Thoracic aorta (tissue), 2 donors: ENCODE measurements at regions not wholly inside any gene's neighbourhood (a gene's known extent, or its start where the extent isn't known, plus 50 kb on each side); places are given as distances from the start of the nearest gene placed in this dataset.

Source experiments
- ATAC-seq: fragments of 150-250 bp; one replicate; pipeline ENCODE4 v1.8.0; 2017; ENCODE audit warnings: low read depth; ENCODE audit not compliant: insufficient number of reproducible peaks, low FRiP score
- DNase-seq: peaks from one replicate; pipeline ENCODE4 v3.0.0-alpha.2; 2020; ENCODE audit warnings: low spot score
- H3K27ac ChIP-seq, 2 donors: fragments of 200-600 bp; sonication (generic); 1 replicate in 1 of 2; 2 replicates in 1 of 2; pipeline ENCODE4 v1.5.1; 2016; ENCODE audit warnings: mild to moderate bottlenecking in 2 of 2, moderate library complexity in 2 of 2
- H3K27me3 ChIP-seq: fragments of 200-600 bp; sonication (generic); replicated peaks from 2 replicates; pipeline ENCODE4 v1.6.0; 2016; ENCODE audit warnings: mild to moderate bottlenecking; ENCODE audit not compliant: insufficient read depth
- H3K36me3 ChIP-seq: fragments of 200-600 bp; sonication (generic); one replicate; pipeline ENCODE4 v1.5.1; 2016
- H3K4me1 ChIP-seq, 2 donors: fragments of 200-600 bp; sonication (generic); 1 replicate in 1 of 2; 2 replicates in 1 of 2; pipeline versions ENCODE4 v1.5.1 to v1.6.0; 2016; ENCODE audit warnings: low read depth in 2 of 2, mild to moderate bottlenecking in 1 of 2; ENCODE audit not compliant: control insufficient read depth in 1 of 2
- H3K4me3 ChIP-seq: fragments of 200-600 bp; sonication (generic); 2 replicates; pipeline ENCODE4 v1.5.1; 2016; ENCODE audit warnings: mild to moderate bottlenecking
- H3K9me3 ChIP-seq: fragments of 200-600 bp; sonication (generic); 2 replicates; pipeline ENCODE4 v1.5.1; 2016
- TF ChIP-seq, protein P1 (sequence below): fragments of 200-600 bp; sonication (generic); IDR thresholded peaks from one replicate; pipeline ENCODE4 v1.5.1; 2019; ENCODE audit warnings: antibody characterized with exemption

DNA sequence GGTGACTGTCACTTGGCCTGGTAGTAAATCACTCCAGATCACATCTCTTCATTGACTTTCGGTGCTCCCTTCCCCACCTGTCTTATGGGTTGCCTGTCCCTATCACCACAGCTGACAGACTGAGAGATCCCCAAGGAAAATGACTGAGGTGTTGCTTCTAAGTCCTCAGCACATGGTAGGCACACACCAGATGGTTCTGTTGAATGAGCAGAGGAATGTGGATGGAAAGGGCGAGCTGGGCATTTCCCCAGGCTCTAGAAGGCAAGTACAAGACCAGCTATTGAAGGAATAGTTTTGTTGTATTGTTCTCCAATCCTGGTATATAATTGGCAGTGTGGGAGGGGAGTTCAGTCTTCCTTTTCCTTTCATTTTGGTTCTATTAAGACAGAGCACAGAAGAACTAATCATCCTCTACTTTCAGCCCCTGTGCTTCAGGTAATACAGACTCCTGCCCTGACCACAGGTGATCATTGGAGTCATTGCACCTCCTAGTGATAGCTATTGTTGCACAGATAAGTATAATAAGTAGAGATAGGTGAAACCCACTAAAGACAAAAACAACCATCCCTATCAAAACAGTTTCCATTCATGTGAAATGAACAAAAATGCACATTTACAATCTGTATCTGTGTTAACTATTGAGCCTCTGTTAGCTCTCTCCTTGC is 158.6 kb downstream of the TRAM1L1 start:
- no peaks in the 10 kb centered on the region for H3K27me3 ChIP-seq
- no peak for ATAC-seq
- TF ChIP-seq, protein P1, sequence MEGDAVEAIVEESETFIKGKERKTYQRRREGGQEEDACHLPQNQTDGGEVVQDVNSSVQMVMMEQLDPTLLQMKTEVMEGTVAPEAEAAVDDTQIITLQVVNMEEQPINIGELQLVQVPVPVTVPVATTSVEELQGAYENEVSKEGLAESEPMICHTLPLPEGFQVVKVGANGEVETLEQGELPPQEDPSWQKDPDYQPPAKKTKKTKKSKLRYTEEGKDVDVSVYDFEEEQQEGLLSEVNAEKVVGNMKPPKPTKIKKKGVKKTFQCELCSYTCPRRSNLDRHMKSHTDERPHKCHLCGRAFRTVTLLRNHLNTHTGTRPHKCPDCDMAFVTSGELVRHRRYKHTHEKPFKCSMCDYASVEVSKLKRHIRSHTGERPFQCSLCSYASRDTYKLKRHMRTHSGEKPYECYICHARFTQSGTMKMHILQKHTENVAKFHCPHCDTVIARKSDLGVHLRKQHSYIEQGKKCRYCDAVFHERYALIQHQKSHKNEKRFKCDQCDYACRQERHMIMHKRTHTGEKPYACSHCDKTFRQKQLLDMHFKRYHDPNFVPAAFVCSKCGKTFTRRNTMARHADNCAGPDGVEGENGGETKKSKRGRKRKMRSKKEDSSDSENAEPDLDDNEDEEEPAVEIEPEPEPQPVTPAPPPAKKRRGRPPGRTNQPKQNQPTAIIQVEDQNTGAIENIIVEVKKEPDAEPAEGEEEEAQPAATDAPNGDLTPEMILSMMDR: no peak

GRCh38 chr4:116925900-116926457 is 159.4 kb downstream of the TRAM1L1 start:
- H3K36me3 ChIP-seq: no peaks in the 10 kb centered on the region
- H3K9me3 ChIP-seq: no peaks in the 10 kb centered on the region
- H3K4me3 ChIP-seq: peak overlapping the region; percentile 53
- TF ChIP-seq, protein P1: no peak
- DNase-seq (no peak), ATAC-seq (no peak)
- no peak overlapping the region for H3K27ac ChIP-seq
- H3K4me1 ChIP-seq: no peaks in the 10 kb centered on the region
- no peaks in the 10 kb centered on the region for H3K27me3 ChIP-seq

More for the DNA sequence above, 158.6 kb downstream of the TRAM1L1 start:
- Histone ChIP-seq H3K4me1 (no peaks in the 10 kb centered on the region), H3K36me3 (no peaks in the 10 kb centered on the region), H3K27ac (no peak overlapping the region), H3K4me3 (no peak overlapping the region), H3K9me3 (no peaks in the 10 kb centered on the region)
- no peak for DNase-seq

DNA sequence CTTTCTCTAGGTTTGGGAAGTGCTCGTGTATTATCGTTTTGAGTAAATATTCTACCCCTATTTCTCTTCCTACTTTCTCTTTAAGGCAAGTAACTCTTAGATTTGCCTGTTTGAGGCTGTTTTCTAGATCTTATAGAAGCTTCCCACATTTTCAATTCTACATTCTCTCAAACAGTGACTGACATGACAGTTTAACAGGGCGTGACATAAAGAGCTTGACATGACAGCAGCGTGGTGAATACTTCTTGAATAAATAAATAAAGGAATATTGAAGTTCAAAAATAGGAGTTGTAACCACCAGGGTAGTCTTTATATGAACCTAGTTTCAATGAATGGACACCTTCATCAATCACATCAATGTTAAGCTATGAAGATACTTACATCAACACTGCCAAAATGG is 162.0 kb downstream of the TRAM1L1 start:
- ATAC-seq (no peak), DNase-seq (no peak)
- Histone ChIP-seq H3K4me1 (no peaks in the 10 kb centered on the region), H3K4me3 (no peak overlapping the region), H3K9me3 (no peaks in the 10 kb centered on the region), H3K27ac (no peak overlapping the region), H3K36me3 (no peaks in the 10 kb centered on the region), H3K27me3 (no peaks in the 10 kb centered on the region)
- TF ChIP-seq, protein P1: no peak

DNA sequence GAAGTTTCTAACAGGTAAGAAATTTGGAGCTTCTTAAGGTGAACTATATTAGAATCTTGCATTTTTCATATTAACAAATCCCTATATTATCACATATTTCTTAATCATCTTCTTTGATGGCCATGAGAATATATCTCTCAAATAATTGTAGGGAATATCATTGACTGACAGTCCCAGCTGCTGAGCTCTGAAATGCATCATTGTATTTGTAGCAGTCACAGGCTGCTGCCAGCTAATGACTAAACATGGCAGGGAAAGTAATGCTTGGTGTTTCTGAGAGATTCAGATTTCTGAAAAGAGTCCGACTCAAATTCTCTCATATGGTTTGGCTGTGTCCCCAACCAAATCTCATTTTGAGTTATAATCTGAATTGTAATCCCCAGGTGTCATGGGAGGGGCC is 171.9 kb downstream of the TRAM1L1 start:
- no peak overlapping the region for H3K4me3 ChIP-seq
- ATAC-seq: no peak

GRCh38 chr4:116906758-116907157 is 178.6 kb downstream of the TRAM1L1 start:
- Histone ChIP-seq H3K9me3 (no peaks in the 10 kb centered on the region), H3K36me3 (no peaks in the 10 kb centered on the region), H3K27me3 (no peaks in the 10 kb centered on the region), H3K27ac (no peak overlapping the region), H3K4me1 (no peaks in the 10 kb centered on the region), H3K4me3 (no peak overlapping the region)
- TF ChIP-seq, protein P1: no peak
- DNase-seq (no peak), ATAC-seq (no peak)

More for the DNA sequence above, 171.9 kb downstream of the TRAM1L1 start:
- H3K36me3 ChIP-seq: no peaks in the 10 kb centered on the region
- H3K27ac ChIP-seq: no peak overlapping the region
- no peaks in the 10 kb centered on the region for H3K4me1 ChIP-seq
- no peaks in the 10 kb centered on the region for H3K9me3 ChIP-seq
- DNase-seq: no peak
- TF ChIP-seq, protein P1: no peak
- H3K27me3 ChIP-seq: no peaks in the 10 kb centered on the region
